Body of pancreas (tissue), 4 donors: ENCODE measurements at regions not wholly inside any gene's neighbourhood (a gene's known extent, or its start where the extent isn't known, plus 50 kb on each side); places are given as distances from the start of the nearest gene placed in this dataset.

Experiments
- ATAC-seq: fragments of 150-250 bp; one replicate; pipeline ENCODE4 v1.9.1; 2016
- DNase-seq, 4 donors: peaks; one replicate each; pipeline ENCODE4 v3.0.0-alpha.2; 2019
- H3K27ac ChIP-seq, 4 donors: fragments of 200-600 bp; sonication (generic); 1 replicate in 3 of 4; 2 replicates in 1 of 4; pipeline versions ENCODE4 v1.5.1 to v1.6.1; 2016 to 2019; ENCODE audit warnings: mild to moderate bottlenecking in 1 of 4, mixed read lengths in 1 of 4, moderate library complexity in 1 of 4
- H3K27me3 ChIP-seq, 2 donors: fragments of 200-600 bp; sonication (generic); one replicate each; pipeline ENCODE4 v1.6.0; 2016; ENCODE audit warnings: mild to moderate bottlenecking in 1 of 2
- H3K36me3 ChIP-seq, 2 donors: fragments of 200-600 bp; sonication (generic); replicated peaks in 1 of 2; 2 replicates each; pipeline ENCODE4 v1.5.1; 2016; ENCODE audit warnings: low read depth in 2 of 2; ENCODE audit not compliant: insufficient read depth in 1 of 2
- H3K4me1 ChIP-seq: fragments of 200-600 bp; sonication (generic); one replicate; pipeline ENCODE4 v1.6.0; 2016
- H3K4me3 ChIP-seq, 2 donors: fragments of 200-600 bp; sonication (generic); 1 replicate in 1 of 2; 2 replicates in 1 of 2; pipeline ENCODE4 v1.5.1; 2016 to 2019
- H3K9me3 ChIP-seq, 3 donors: fragments of 200-600 bp; sonication (generic); 1 replicate in 2 of 3; 2 replicates in 1 of 3; pipeline ENCODE4 v1.5.1; 2016
- CTCF ChIP-seq, 7 experiments: fragments of 450-650 bp in 4 of 7; fragments of 200-600 bp in 3 of 7; sonication (generic) in 3 of 7; IDR thresholded peaks; one replicate each; pipeline ENCODE4 v1.5.1; 2016 to 2019; ENCODE audit warnings: antibody characterized with exemption in 7 of 7
- POLR2A ChIP-seq, 3 donors: fragments of 450-650 bp; IDR thresholded peaks; one replicate each; pipeline ENCODE4 v1.6.1; 2016; ENCODE audit warnings: antibody characterized with exemption in 3 of 3, mild to moderate bottlenecking in 2 of 3
- WGBS, 2 donors: methylation state at CpG; one replicate each; pipeline ENCODE4 v1.1.5; 2017; 5-methylcytosine and 5-hydroxymethylcytosine counted together
- intact Hi-C: fragments of 100-400 bp; cut with DNase I; formaldehyde crosslinking; loops from one replicate; pipeline ENCODE4 v1.15.1; 2023

- H3K36me3 ChIP-seq: no peaks in the 10 kb centered on the region
- 69 to 70% methylated on average over 6 of the region's 6 CpGs for WGBS, 2 donors
- H3K9me3 ChIP-seq: no peaks in the 10 kb centered on the region
- DNase-seq (no peak), ATAC-seq (no peak)
- TF ChIP-seq POLR2A (IDR thresholded peaks at IDR 0.05): no peak
- TF ChIP-seq CTCF (IDR thresholded peaks at IDR 0.05): no peak
- intact Hi-C loops: no loop called here
- no peaks in the 10 kb centered on the region for H3K4me1 ChIP-seq
- H3K4me3 ChIP-seq: no peak overlapping the region
- no peaks in the 10 kb centered on the region for H3K27me3 ChIP-seq
- no peak overlapping the region for H3K27ac ChIP-seq
Observed at GRCh38 chr6:165743366-165743898, 80.4 kb upstream of the PDE10A start.

- no peak overlapping the region for H3K27ac ChIP-seq
- TF ChIP-seq CTCF (IDR thresholded peaks at IDR 0.05) (no peak), POLR2A (IDR thresholded peaks at IDR 0.05) (no peak)
- intact Hi-C loops: no loop called here
Observed at GRCh38 chr6:165742047-165742446, 79.0 kb upstream of the PDE10A start.

GRCh38 chr6:165737396-165737795, 74.4 kb upstream of the PDE10A start:
- no peak for DNase-seq
- Histone ChIP-seq H3K9me3 (no peaks in the 10 kb centered on the region), H3K27ac (no peak overlapping the region), H3K27me3 (no peaks in the 10 kb centered on the region), H3K4me3 (no peak overlapping the region), H3K4me1 (no peaks in the 10 kb centered on the region), H3K36me3 (no peaks in the 10 kb centered on the region)
- no peak for ATAC-seq
- no peak for TF ChIP-seq POLR2A (IDR thresholded peaks at IDR 0.05)
- no peak for TF ChIP-seq CTCF (IDR thresholded peaks at IDR 0.05)
- intact Hi-C loops: no loop called here
- WGBS, 2 donors: 29 to 38% methylated on average over 1 of the region's 1 CpG

More at GRCh38 chr6:165742047-165742446, 79.0 kb upstream of the PDE10A start:
- H3K27me3 ChIP-seq: no peaks in the 10 kb centered on the region
- 67 to 69% methylated on average over 7 of the region's 7 CpGs for WGBS, 2 donors
- no peaks in the 10 kb centered on the region for H3K9me3 ChIP-seq
- ATAC-seq: no peak
- H3K4me3 ChIP-seq: no peak overlapping the region
- H3K36me3 ChIP-seq: no peaks in the 10 kb centered on the region
- no peak for DNase-seq
- H3K4me1 ChIP-seq: no peaks in the 10 kb centered on the region

- no peaks in the 10 kb centered on the region for H3K4me1 ChIP-seq
- no peak for ATAC-seq
- H3K36me3 ChIP-seq: no peaks in the 10 kb centered on the region
- TF ChIP-seq CTCF (IDR thresholded peaks at IDR 0.05): no peak
- TF ChIP-seq POLR2A (IDR thresholded peaks at IDR 0.05): no peak
- H3K27ac ChIP-seq: no peak overlapping the region
- intact Hi-C loops: no loop called here
- DNase-seq: no peak
- H3K4me3 ChIP-seq: no peak overlapping the region
- no peaks in the 10 kb centered on the region for H3K27me3 ChIP-seq
- no peaks in the 10 kb centered on the region for H3K9me3 ChIP-seq
Observed at GRCh38 chr6:165735065-165735464, 72.0 kb upstream of the PDE10A start.

GRCh38 chr6:165733489-165733791, 70.4 kb upstream of the PDE10A start:
- Histone ChIP-seq H3K27me3 (no peaks in the 10 kb centered on the region), H3K4me1 (no peaks in the 10 kb centered on the region), H3K36me3 (no peaks in the 10 kb centered on the region), H3K27ac (no peak overlapping the region), H3K9me3 (no peaks in the 10 kb centered on the region), H3K4me3 (no peak overlapping the region)
- no peak for ATAC-seq
- intact Hi-C loops: no loop called here
- no peak for DNase-seq
- 42 to 63% methylated on average over 1 of the region's 1 CpG for WGBS, 2 donors
- TF ChIP-seq CTCF (IDR thresholded peaks at IDR 0.05): no peak
